ENCODE measurements at regions not wholly inside any gene's neighbourhood (a gene's known extent, or its start where the extent isn't known, plus 50 kb on each side); places are given as distances from the start of the nearest gene placed in this dataset.

GRCh38 chr5:3359642-3360041 is 236.0 kb upstream of the IRX1 start:
- no peak for TF ChIP-seq POLR2AphosphoS5 (IDR thresholded peaks at IDR 0.05; ENCODE audit: low read depth)
- TF ChIP-seq, protein P1, sequence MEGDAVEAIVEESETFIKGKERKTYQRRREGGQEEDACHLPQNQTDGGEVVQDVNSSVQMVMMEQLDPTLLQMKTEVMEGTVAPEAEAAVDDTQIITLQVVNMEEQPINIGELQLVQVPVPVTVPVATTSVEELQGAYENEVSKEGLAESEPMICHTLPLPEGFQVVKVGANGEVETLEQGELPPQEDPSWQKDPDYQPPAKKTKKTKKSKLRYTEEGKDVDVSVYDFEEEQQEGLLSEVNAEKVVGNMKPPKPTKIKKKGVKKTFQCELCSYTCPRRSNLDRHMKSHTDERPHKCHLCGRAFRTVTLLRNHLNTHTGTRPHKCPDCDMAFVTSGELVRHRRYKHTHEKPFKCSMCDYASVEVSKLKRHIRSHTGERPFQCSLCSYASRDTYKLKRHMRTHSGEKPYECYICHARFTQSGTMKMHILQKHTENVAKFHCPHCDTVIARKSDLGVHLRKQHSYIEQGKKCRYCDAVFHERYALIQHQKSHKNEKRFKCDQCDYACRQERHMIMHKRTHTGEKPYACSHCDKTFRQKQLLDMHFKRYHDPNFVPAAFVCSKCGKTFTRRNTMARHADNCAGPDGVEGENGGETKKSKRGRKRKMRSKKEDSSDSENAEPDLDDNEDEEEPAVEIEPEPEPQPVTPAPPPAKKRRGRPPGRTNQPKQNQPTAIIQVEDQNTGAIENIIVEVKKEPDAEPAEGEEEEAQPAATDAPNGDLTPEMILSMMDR (conservative IDR thresholded peaks at IDR 0.05; ENCODE audit: low read depth in 2 of 2) = no peak
- TF ChIP-seq EZH2 (IDR thresholded peaks at IDR 0.05; ENCODE audit: low read depth, unreplicated experiment) = no peak
- no peak for TF ChIP-seq STAT1 (IDR thresholded peaks at IDR 0.05; ENCODE audit: unreplicated experiment)
- peak; percentile 24 for TF ChIP-seq REST (IDR thresholded peaks at IDR 0.05; ENCODE audit: unreplicated experiment)
- no peak for TF ChIP-seq CREB1 (CRISPR knock-in tag; IDR thresholded peaks at IDR 0.05; ENCODE audit: low read depth)
- TF ChIP-seq ZNF462 (CRISPR knock-in tag; IDR thresholded peaks at IDR 0.05) = no peak
- no peak for TF ChIP-seq EZH2phosphoT487 (IDR thresholded peaks at IDR 0.05; ENCODE audit: unreplicated experiment)
- no peak for TF ChIP-seq ZNF331 (CRISPR knock-in tag; IDR thresholded peaks at IDR 0.05; ENCODE audit: low read depth)
